Osteoblast (primary cell): ENCODE measurements at regions not wholly inside any gene's neighbourhood (a gene's known extent, or its start where the extent isn't known, plus 50 kb on each side); places are given as distances from the start of the nearest gene placed in this dataset.

Source experiments
- DNase-seq: peaks from one replicate; pipeline ENCODE4 v3.0.0; 2011; ENCODE audit warnings: low spot score, mixed read lengths; ENCODE audit not compliant: insufficient read length; ENCODE audit errors: missing footprints
- H2AFZ ChIP-seq: 2 replicates; pipeline ENCODE4 v1.6.0; 2011; ENCODE audit warnings: mild to moderate bottlenecking, low read length
- H3K27ac ChIP-seq: 2 replicates; pipeline ENCODE4 v1.5.1; 2011; ENCODE audit warnings: mild to moderate bottlenecking, low read depth, low read length, moderate library complexity
- H3K27me3 ChIP-seq: 2 replicates; pipeline ENCODE4 v1.6.0; 2012; ENCODE audit warnings: mild to moderate bottlenecking, control low read depth, inconsistent platforms, low read length, moderate library complexity; ENCODE audit not compliant: insufficient read depth
- H3K36me3 ChIP-seq: 2 replicates; pipeline ENCODE4 v1.5.1; 2011; ENCODE audit warnings: mild to moderate bottlenecking, low read length, control low read depth, moderate library complexity; ENCODE audit not compliant: insufficient read depth
- H3K4me1 ChIP-seq: 2 replicates; pipeline ENCODE4 v1.5.1; 2011; ENCODE audit warnings: mild to moderate bottlenecking, low read length, control low read depth, moderate library complexity; ENCODE audit not compliant: insufficient read depth
- H3K4me2 ChIP-seq: 2 replicates; pipeline ENCODE4 v1.6.0; 2011; ENCODE audit warnings: mild to moderate bottlenecking, low read length; ENCODE audit not compliant: insufficient read depth
- H3K4me3 ChIP-seq: fragments of 200-600 bp; sonication (generic); 3 replicates; pipeline ENCODE4 v1.5.1; 2012; ENCODE audit warnings: mild to moderate bottlenecking, low read length, inconsistent platforms; ENCODE audit not compliant: insufficient read depth
- H3K79me2 ChIP-seq: 2 replicates; pipeline ENCODE4 v1.6.0; 2012; ENCODE audit warnings: mild to moderate bottlenecking, low read length, control low read depth, inconsistent platforms; ENCODE audit not compliant: insufficient read depth
- H3K9me3 ChIP-seq: 2 replicates; pipeline ENCODE4 v1.5.1; 2011; ENCODE audit warnings: low read depth, low read length, control low read depth
- H4K20me1 ChIP-seq: 2 replicates; pipeline ENCODE4 v1.6.0; 2012; ENCODE audit warnings: mild to moderate bottlenecking, low read length, control low read depth; ENCODE audit not compliant: insufficient read depth
- TF ChIP-seq, protein P1 (sequence below): IDR thresholded peaks from 2 replicates; pipeline ENCODE4 v1.5.1; 2011; ENCODE audit warnings: mild to moderate bottlenecking, low read depth, low read length, moderate library complexity; ENCODE audit errors: extremely low read depth

DNA sequence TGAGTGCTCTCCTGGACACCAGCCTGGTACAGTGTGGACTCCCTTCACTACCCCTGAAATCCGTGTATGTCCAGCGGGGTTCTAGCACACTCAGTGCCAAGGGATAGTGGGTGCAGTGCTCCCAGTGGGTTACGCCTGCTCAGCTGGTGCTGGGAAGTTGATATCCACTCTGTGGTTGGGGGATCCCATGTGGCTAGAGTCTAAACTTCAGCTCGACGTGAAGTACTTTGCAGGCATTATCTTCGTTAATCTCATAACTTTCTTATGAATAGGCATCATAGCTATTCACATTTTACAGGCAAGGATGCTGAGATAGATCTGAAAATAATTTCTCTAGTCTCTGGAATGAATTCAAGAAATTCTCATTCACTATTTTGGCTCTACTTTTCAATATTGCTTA is 433.2 kb upstream of the HTR2A start:
- Histone ChIP-seq H3K4me2 (no peak overlapping the region), H3K9me3 (no peaks in the 10 kb centered on the region), H2AFZ (no peak overlapping the region), H3K4me1 (no peaks in the 10 kb centered on the region), H3K4me3 (no peak overlapping the region), H3K27ac (no peak overlapping the region), H3K79me2 (no peaks in the 10 kb centered on the region), H4K20me1 (no peaks in the 10 kb centered on the region), H3K36me3 (no peaks in the 10 kb centered on the region), H3K27me3 (no peaks in the 10 kb centered on the region)
- no peak for DNase-seq
- TF ChIP-seq, protein P1, sequence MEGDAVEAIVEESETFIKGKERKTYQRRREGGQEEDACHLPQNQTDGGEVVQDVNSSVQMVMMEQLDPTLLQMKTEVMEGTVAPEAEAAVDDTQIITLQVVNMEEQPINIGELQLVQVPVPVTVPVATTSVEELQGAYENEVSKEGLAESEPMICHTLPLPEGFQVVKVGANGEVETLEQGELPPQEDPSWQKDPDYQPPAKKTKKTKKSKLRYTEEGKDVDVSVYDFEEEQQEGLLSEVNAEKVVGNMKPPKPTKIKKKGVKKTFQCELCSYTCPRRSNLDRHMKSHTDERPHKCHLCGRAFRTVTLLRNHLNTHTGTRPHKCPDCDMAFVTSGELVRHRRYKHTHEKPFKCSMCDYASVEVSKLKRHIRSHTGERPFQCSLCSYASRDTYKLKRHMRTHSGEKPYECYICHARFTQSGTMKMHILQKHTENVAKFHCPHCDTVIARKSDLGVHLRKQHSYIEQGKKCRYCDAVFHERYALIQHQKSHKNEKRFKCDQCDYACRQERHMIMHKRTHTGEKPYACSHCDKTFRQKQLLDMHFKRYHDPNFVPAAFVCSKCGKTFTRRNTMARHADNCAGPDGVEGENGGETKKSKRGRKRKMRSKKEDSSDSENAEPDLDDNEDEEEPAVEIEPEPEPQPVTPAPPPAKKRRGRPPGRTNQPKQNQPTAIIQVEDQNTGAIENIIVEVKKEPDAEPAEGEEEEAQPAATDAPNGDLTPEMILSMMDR: no peak

DNA sequence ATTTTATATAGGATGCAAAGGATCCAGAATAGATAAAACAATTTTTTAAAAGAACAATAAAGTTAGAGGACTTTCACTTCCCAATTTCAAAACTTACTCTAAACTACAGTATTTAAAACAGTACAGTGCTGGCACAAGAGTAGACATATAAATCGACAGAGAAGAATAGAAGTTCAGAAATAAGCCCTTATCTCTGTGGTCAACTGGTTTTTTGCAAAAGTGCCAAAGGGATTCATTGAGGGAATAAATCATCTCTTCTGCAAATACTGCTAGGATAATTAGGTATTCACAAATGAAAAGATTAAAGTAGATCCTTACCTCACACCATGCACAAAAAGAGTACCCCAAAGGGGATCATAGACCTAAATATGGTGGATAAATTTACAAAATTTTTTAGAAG is 431.0 kb upstream of the HTR2A start:
- Histone ChIP-seq H3K27ac (no peak overlapping the region), H4K20me1 (no peaks in the 10 kb centered on the region), H3K4me1 (no peaks in the 10 kb centered on the region), H2AFZ (no peak overlapping the region), H3K79me2 (no peaks in the 10 kb centered on the region), H3K9me3 (no peaks in the 10 kb centered on the region), H3K4me3 (no peak overlapping the region), H3K27me3 (peaks cover 5% of the 10 kb centered on the region), H3K4me2 (no peak overlapping the region), H3K36me3 (no peaks in the 10 kb centered on the region)
- DNase-seq: no peak
- TF ChIP-seq, protein P1: no peak

DNA sequence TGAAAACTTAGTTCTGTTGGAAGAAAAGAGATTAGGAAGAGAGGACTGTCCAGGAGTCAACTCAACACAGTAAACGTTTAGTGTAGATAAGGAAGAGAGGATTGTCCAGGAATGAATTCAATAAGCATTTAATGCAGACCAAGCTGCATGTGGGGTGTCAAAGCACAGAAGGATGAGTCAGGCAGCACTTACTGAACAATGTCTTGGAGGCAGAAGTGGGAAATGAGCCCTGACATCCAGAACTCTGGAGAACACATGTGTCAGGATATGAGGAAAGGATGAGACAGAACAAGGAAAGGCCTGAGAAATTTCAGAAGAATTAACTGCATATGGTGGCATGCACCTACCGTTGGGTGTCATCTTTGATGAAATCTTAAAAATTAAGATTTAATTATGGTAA is 429.2 kb upstream of the HTR2A start:
- Histone ChIP-seq H3K9me3 (no peaks in the 10 kb centered on the region), H2AFZ (no peak overlapping the region), H3K36me3 (no peaks in the 10 kb centered on the region), H3K79me2 (no peaks in the 10 kb centered on the region), H3K27ac (no peak overlapping the region), H3K4me1 (no peaks in the 10 kb centered on the region), H3K4me2 (no peak overlapping the region), H3K27me3 (peaks cover 5% of the 10 kb centered on the region), H3K4me3 (no peak overlapping the region), H4K20me1 (no peaks in the 10 kb centered on the region)
- DNase-seq: no peak
- TF ChIP-seq, protein P1: no peak

DNA sequence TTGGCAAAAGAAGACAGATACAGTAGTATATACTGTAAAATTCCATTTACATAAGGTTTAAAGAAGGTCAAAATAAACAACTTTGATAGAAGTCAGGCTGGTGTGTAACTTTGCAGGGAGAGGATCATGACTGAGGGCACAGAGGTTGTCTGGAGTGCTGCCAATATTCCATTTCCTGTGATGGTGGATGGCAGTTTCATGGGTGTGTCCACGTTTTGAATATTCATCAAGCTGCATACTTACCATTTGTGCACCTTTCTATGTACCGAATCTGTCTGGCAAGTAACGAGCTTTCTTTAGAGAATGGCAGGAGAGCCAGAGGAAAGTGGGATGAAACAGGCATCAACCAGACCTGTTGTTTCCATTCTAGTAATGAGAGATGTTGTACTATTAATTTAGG is 420.5 kb upstream of the HTR2A start:
- Histone ChIP-seq H2AFZ (no peak overlapping the region), H3K79me2 (no peaks in the 10 kb centered on the region), H3K36me3 (no peaks in the 10 kb centered on the region), H3K4me1 (no peaks in the 10 kb centered on the region), H4K20me1 (no peaks in the 10 kb centered on the region), H3K27ac (no peak overlapping the region), H3K4me3 (no peak overlapping the region), H3K27me3 (no peaks in the 10 kb centered on the region), H3K9me3 (no peaks in the 10 kb centered on the region), H3K4me2 (no peak overlapping the region)
- DNase-seq: no peak
- TF ChIP-seq, protein P1: no peak
